Lower leg skin (tissue), 4 donors: ENCODE measurements at regions not wholly inside any gene's neighbourhood (a gene's known extent, or its start where the extent isn't known, plus 50 kb on each side); places are given as distances from the start of the nearest gene placed in this dataset.

Experiments
- DNase-seq, 2 donors: peaks; one replicate each; pipeline ENCODE4 v3.0.0-alpha.2; 2019; ENCODE audit warnings: low spot score in 2 of 2
- H3K4me3 ChIP-seq: fragments of 200-600 bp; sonication (generic); 2 replicates; pipeline ENCODE4 v1.5.1; 2017; ENCODE audit warnings: mild to moderate bottlenecking, low read depth; ENCODE audit not compliant: poor library complexity, severe bottlenecking
- CTCF ChIP-seq, 3 donors: fragments of 450-650 bp; IDR thresholded peaks; one replicate each; pipeline ENCODE4 v1.5.1; 2016; ENCODE audit warnings: antibody characterized with exemption in 3 of 3, mild to moderate bottlenecking in 3 of 3, moderate library complexity in 2 of 3
- POLR2A ChIP-seq, 2 donors: fragments of 450-650 bp; IDR thresholded peaks; one replicate each; pipeline ENCODE4 v1.6.1; 2016 to 2017; ENCODE audit warnings: antibody characterized with exemption in 2 of 2, mild to moderate bottlenecking in 1 of 2, moderate library complexity in 1 of 2
- WGBS, 2 donors: methylation state at CpG; one replicate each; pipeline ENCODE4 v1.1.5; 2018; 5-methylcytosine and 5-hydroxymethylcytosine counted together
- intact Hi-C: fragments of 100-400 bp; cut with DNase I; formaldehyde crosslinking; loops from one replicate; pipeline ENCODE4 v1.15.0; 2023; ENCODE audit warnings: low total_unique reads

GRCh38 chr13:37338726-37339385 lies 233.4 kb upstream of the CSNK1A1L start:
- TF ChIP-seq CTCF (IDR thresholded peaks at IDR 0.05): no peak
- intact Hi-C loops: no loop called here
- 24 to 29% methylated on average over 5 of the region's 5 CpGs for WGBS, 2 donors
- DNase-seq: no peak
- H3K4me3 ChIP-seq: no peak overlapping the region

DNA sequence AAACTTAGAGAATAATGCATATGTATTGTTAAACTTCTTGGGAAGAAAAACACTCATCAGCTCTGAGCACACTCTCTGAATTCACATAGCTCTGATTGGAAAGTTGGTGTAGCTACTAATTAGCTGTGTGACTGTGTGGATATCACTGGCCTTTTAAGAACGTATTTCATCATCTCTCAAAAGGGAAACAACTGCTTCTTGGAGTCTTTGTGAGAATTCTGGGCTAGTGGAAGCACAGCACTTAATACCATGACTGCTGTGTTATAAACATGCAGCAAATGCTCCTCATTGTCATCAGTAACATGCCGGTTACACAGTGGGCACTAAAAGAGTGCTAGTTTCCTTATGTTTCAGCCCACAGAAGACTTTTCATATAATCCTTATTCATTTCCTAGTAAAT lies 220.9 kb upstream of the CSNK1A1L start:
- no peak for DNase-seq
- no peak for TF ChIP-seq POLR2A (IDR thresholded peaks at IDR 0.05)
- TF ChIP-seq CTCF (IDR thresholded peaks at IDR 0.05): no peak
- WGBS, 2 donors: 74 to 83% methylated on average over 2 of the region's 2 CpGs
- no peak overlapping the region for H3K4me3 ChIP-seq
- intact Hi-C loops: no loop called here

DNA sequence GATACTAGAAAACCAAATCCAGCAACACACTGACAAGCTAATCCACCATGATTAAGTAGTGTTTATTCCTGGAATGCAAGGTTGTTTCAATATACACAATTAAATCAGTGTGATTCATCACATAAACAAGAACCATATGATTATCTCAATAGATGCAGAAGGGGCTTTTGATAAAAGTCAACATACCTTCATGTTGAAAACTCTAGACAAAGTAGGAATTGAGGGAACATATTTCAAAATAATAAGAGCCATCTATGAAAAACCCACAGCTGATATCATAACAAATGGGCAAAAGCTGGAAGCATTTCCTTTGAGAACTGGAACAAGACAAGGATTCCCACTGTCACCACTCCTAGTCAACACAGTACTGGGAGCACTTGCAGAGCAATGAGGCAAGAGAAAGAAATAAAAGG lies 213.6 kb upstream of the CSNK1A1L start:
- no peak for DNase-seq
- TF ChIP-seq POLR2A (IDR thresholded peaks at IDR 0.05) (no peak), CTCF (IDR thresholded peaks at IDR 0.05) (no peak)
- intact Hi-C loops: no loop called here
- H3K4me3 ChIP-seq: no peak overlapping the region

DNA sequence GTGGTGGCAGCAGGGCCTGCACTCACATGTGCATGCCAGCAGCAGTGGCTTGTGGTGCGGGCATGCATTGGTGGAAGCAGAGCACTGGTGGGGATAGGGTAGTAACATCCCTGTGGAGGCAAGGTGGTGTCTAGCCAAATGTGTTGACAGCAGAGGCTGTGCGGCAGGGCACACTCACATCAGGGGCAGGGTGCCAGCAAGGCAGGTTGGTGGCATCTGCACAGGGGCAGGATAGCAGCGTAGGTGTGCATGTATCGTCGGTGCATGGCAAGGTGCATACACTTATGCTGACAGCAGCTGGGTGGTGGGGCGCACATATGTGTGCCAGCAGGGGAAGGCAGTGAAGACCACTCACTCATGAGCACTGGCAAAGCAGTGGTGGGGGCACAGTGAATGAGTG lies 211.5 kb upstream of the CSNK1A1L start:
- intact Hi-C loops: no loop called here
- TF ChIP-seq CTCF (IDR thresholded peaks at IDR 0.05) (no peak), POLR2A (IDR thresholded peaks at IDR 0.05) (no peak)
- 92 to 96% methylated on average over 6 of the region's 6 CpGs for WGBS, 2 donors
- no peak overlapping the region for H3K4me3 ChIP-seq
- DNase-seq: no peak

DNA sequence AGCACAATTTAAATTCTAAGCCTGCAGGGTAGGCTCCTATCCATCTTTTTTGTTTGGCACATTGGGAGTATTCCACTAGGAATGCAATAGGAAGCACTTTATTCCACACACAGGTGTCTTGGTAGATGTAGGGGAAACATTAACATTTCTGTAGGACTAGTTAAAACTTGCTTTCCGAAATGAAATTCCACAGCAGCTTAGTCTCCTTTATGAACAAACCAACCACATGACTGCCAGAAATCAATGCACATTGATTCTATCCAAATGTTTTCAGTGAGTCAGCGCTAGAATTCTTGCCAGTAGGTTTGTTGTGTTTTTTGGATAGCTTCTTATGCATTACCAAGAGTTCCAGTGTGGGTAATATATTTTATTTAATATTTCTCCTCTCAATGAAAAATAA lies 207.9 kb upstream of the CSNK1A1L start:
- H3K4me3 ChIP-seq: no peak overlapping the region
- intact Hi-C loops: no loop called here
- TF ChIP-seq CTCF (IDR thresholded peaks at IDR 0.05) (no peak), POLR2A (IDR thresholded peaks at IDR 0.05) (no peak)
- WGBS, 2 donors: 25 to 41% methylated on average over 2 of the region's 2 CpGs
- peak in 1 of 2 donors; percentile 50 for DNase-seq
